Esophagus muscularis mucosa (tissue), 4 donors: ENCODE measurements at regions not wholly inside any gene's neighbourhood (a gene's known extent, or its start where the extent isn't known, plus 50 kb on each side); places are given as distances from the start of the nearest gene placed in this dataset.

ENCODE experiments used
- CTCF ChIP-seq, 3 experiments: fragments of 200-600 bp in 2 of 3; fragments of 450-650 bp in 1 of 3; sonication (generic) in 2 of 3; IDR thresholded peaks; one replicate each; pipeline ENCODE4 v1.5.1; 2017 to 2019; ENCODE audit warnings: antibody characterized with exemption in 3 of 3, mild to moderate bottlenecking in 2 of 3, moderate library complexity in 1 of 3
- EP300 ChIP-seq: sonication (generic); formaldehyde crosslinking; IDR thresholded peaks from one replicate; pipeline ENCODE4 v1.6.1; 2017; ENCODE audit warnings: antibody characterized with exemption
- POLR2A ChIP-seq: fragments of 450-650 bp; IDR thresholded peaks from one replicate; pipeline ENCODE4 v1.6.1; 2017; ENCODE audit warnings: antibody characterized with exemption, moderate library complexity, mild to moderate bottlenecking, low read depth
- POLR2AphosphoS5 ChIP-seq, 2 donors: sonication (generic); formaldehyde crosslinking; IDR thresholded peaks; one replicate each; pipeline ENCODE4 v1.6.1; 2017; ENCODE audit warnings: antibody characterized with exemption in 2 of 2

DNA sequence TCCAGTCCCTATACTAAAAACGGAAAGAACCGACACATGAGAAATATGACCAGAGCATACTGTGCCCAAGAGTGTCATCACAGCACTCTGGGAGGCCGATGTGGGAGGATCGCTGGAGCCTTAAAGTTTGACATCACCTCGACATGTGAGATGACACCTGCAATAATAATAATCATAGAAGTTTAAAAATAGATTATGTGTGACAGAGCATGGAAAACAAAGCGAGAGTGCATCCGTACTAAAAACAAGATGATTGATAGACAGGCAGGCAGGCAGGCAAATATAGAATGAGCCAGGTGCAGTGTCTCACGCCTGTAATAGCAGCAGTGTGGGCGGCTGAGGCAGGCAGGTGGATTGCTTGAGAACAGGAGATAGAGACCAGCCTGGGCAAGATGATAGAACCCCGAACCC, 114.8 kb upstream of the ANKRD30BL start:
- TF ChIP-seq POLR2A: no peak
- no peak for TF ChIP-seq CTCF (IDR thresholded peaks at IDR 0.05)
- TF ChIP-seq POLR2AphosphoS5 (IDR thresholded peaks at IDR 0.05): no peak
- no peak for TF ChIP-seq EP300
